ENCODE measurements at regions not wholly inside any gene's neighbourhood (a gene's known extent, or its start where the extent isn't known, plus 50 kb on each side); places are given as distances from the start of the nearest gene placed in this dataset.
A peak's percentile ranks its signal among the peaks of the same experiment; 100 is the strongest.

DNA sequence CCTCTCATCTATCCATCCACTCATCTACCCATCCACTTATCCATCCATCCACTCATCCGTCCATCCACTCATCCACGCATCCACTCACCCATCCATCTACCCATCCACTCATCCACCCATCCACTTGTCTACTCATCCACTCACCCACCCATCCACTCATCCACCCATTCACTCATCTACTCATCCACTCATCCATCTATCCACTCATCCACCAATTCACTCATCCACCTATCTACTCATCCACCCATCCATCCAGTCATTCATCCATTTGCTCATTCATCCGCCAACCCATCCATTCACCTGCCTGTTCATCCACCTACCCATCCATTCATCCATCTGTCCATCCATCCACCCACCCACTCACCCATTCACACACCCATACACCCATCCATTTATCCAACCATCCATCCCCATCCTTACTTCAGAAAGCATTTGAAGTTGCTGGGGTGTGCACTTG is 329.6 kb downstream of the SEC14L1 start:
- Histone ChIP-seq H3K4me1 (peaks cover 67 to 89% (median 70%) of the 10 kb centered on the region in 4 donors), H3K36me3 (no peaks in the 10 kb centered on the region), H3K9me3 (no peaks in the 10 kb centered on the region), H3K27ac (peak overlapping the region in 3 of 4 donors; percentile 75 to 82 (median 80)), H3K27me3 (no peaks in the 10 kb centered on the region), H3K4me3 (no peak overlapping the region)
- ATAC-seq (ENCODE audit: low FRiP score in 2 of 2) (no peak), DNase-seq (no peak)
- TF ChIP-seq POLR2AphosphoS5 (IDR thresholded peaks at IDR 0.05) = no peak
- TF ChIP-seq, protein P1, sequence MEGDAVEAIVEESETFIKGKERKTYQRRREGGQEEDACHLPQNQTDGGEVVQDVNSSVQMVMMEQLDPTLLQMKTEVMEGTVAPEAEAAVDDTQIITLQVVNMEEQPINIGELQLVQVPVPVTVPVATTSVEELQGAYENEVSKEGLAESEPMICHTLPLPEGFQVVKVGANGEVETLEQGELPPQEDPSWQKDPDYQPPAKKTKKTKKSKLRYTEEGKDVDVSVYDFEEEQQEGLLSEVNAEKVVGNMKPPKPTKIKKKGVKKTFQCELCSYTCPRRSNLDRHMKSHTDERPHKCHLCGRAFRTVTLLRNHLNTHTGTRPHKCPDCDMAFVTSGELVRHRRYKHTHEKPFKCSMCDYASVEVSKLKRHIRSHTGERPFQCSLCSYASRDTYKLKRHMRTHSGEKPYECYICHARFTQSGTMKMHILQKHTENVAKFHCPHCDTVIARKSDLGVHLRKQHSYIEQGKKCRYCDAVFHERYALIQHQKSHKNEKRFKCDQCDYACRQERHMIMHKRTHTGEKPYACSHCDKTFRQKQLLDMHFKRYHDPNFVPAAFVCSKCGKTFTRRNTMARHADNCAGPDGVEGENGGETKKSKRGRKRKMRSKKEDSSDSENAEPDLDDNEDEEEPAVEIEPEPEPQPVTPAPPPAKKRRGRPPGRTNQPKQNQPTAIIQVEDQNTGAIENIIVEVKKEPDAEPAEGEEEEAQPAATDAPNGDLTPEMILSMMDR (IDR thresholded peaks at IDR 0.05) = no peak
- 95 to 99% methylated on average over 3 of the region's 3 CpGs for WGBS, 2 donors

DNA sequence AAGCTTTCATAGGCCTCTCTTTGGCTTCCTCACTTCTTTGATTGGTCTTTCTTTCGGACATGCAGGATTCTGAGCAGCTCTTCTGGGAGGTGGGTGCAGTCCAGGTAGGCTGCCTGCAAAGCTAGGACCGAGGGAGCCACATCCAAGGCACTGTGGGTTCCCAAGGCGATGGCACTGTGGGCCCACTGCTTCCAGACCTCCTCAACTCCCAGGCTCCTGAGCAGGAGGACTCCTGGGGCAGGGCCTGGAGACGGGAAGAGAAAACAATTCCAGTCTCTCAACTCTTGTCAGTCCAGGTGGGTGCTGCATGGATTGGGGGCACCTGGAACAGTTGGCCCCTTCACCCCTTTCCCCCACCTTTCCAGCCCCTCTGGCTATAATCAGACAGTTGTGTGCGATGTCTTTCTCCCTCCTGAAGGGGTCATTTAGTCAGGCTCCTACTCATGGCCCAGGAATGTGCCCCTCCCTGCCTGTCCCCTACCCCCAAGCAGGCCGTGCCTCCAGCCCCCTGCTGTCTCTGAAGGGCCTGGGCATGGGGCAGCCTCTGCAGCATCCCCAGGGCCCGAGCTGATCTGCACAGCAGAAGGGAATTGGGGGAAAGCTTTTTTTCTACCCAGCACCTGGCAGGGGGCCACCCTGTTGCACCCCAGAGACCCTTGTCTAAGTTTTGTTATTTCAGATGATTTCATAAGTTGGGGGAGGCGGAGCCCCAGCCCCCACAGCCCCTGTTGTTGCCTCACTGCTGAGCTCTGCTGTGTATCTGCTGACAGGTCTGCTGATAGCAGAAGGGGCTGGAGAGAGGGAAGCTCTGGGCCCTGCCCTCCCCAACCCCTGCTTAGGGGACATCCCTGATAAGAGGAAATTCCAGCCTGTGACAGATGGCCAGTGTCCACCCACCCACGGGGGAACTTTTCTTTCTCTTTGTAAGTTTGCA is 330.3 kb downstream of the SEC14L1 start:
- Histone ChIP-seq H3K36me3 (no peaks in the 10 kb centered on the region), H3K4me3 (no peak overlapping the region), H3K27ac (peak overlapping the region; percentile 52 to 82 (median 78)), H3K9me3 (no peaks in the 10 kb centered on the region), H3K27me3 (no peaks in the 10 kb centered on the region), H3K4me1 (peaks cover 67 to 89% (median 70%) of the 10 kb centered on the region in 4 donors)
- ATAC-seq (ENCODE audit: low FRiP score in 2 of 2) (peak in 1 of 2 donors; percentile 45), DNase-seq (no peak)
- TF ChIP-seq EP300 (IDR thresholded peaks at IDR 0.05) = no peak
- no peak for TF ChIP-seq POLR2A (IDR thresholded peaks at IDR 0.05)
- TF ChIP-seq, protein P1 (IDR thresholded peaks at IDR 0.05) = no peak
- TF ChIP-seq POLR2AphosphoS5 (IDR thresholded peaks at IDR 0.05) = no peak
- WGBS, 2 donors = 56 to 73% methylated on average over 7 of the region's 9 CpGs

GRCh38 chr17:77471984-77472461 is 331.3 kb downstream of the SEC14L1 start:
- ATAC-seq (ENCODE audit: low FRiP score in 2 of 2) (peak; percentile 16 to 62), DNase-seq (peak in 1 of 2 donors; percentile 80)
- no peaks in the 10 kb centered on the region for H3K27me3 ChIP-seq
- WGBS, 2 donors = 5 to 8% methylated on average over 12 of the region's 12 CpGs
- H3K4me1 ChIP-seq = peaks cover 69 to 89% (median 70%) of the 10 kb centered on the region in 4 donors
- H3K27ac ChIP-seq = peak overlapping the region; percentile 52 to 82 (median 78)
- H3K9me3 ChIP-seq = no peaks in the 10 kb centered on the region
- H3K4me3 ChIP-seq = no peak overlapping the region
- peaks cover 0 to 3% (median 0%) of the 10 kb centered on the region in 4 donors for H3K36me3 ChIP-seq
- TF ChIP-seq POLR2A (IDR thresholded peaks at IDR 0.05) (no peak), POLR2AphosphoS5 (IDR thresholded peaks at IDR 0.05) (peak in 1 of 2 donors; percentile 51)

- H3K36me3 ChIP-seq = peaks cover 0 to 3% (median 0%) of the 10 kb centered on the region in 4 donors
- peak overlapping the region; percentile 52 to 82 (median 78) for H3K27ac ChIP-seq
- H3K4me1 ChIP-seq = peaks cover 68 to 89% (median 71%) of the 10 kb centered on the region in 4 donors
- no peak for ATAC-seq (ENCODE audit: low FRiP score in 2 of 2)
- 21 to 34% methylated on average over 10 of the region's 10 CpGs for WGBS, 2 donors
- no peak for DNase-seq
- no peaks in the 10 kb centered on the region for H3K9me3 ChIP-seq
- no peak overlapping the region for H3K4me3 ChIP-seq
- H3K27me3 ChIP-seq = no peaks in the 10 kb centered on the region
- TF ChIP-seq POLR2AphosphoS5 (IDR thresholded peaks at IDR 0.05) (peak in 1 of 2 donors; percentile 33), POLR2A (IDR thresholded peaks at IDR 0.05) (no peak)
- TF ChIP-seq, protein P1 (IDR thresholded peaks at IDR 0.05) = no peak
Measured at GRCh38 chr17:77472468-77473310, 331.9 kb downstream of the SEC14L1 start.

All from upper lobe of left lung (tissue), 6 donors.